ENCODE measurements at regions not wholly inside any gene's neighbourhood (a gene's known extent, or its start where the extent isn't known, plus 50 kb on each side); places are given as distances from the start of the nearest gene placed in this dataset.

DNA sequence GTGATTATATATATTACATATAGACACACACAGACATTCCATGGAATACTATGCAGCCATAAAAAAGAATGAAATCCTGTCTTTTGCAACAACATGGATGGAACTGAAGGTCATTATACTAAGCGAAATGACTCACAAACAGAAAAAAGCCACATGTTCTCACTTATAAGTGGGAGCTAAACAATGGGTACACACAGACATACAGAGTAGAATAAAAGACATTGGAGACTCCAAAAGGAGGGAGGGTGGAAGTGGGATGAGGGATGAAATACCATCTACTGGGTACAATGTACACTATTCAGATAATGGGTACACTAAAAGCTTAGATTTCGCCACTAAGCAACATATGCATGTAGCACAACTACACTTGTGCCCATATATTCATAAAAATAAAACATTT lies 170.0 kb upstream of the RGMB start:
- no peaks in the 10 kb centered on the region for H3K27me3 ChIP-seq (ENCODE audit: control insufficient read depth in 4 of 4, insufficient read depth in 4 of 4, low read length in 3 of 4)
- 95% methylated on average over 2 of the region's 2 CpGs for WGBS
- peaks cover 0 to 3% (median 0%) of the 10 kb centered on the region in 4 donors for H3K9me3 ChIP-seq (ENCODE audit: control insufficient read depth in 4 of 4, low read length in 3 of 4)
- no peak overlapping the region for H3K4me3 ChIP-seq (ENCODE audit: low read depth in 1 of 3, low read length in 3 of 3)
- H3K9ac ChIP-seq (ENCODE audit: low read depth in 1 of 2, low read length in 2 of 2): no peak overlapping the region
- DNase-seq (ENCODE audit: low spot score): no peak
- H3K36me3 ChIP-seq (ENCODE audit: control insufficient read depth in 4 of 4, insufficient read depth in 3 of 4, low read depth in 1 of 4, low read length in 3 of 4): no peaks in the 10 kb centered on the region
- no peak overlapping the region for H3K27ac ChIP-seq (ENCODE audit: low read depth in 1 of 2, low read length in 2 of 2)
- TF ChIP-seq, protein P1, sequence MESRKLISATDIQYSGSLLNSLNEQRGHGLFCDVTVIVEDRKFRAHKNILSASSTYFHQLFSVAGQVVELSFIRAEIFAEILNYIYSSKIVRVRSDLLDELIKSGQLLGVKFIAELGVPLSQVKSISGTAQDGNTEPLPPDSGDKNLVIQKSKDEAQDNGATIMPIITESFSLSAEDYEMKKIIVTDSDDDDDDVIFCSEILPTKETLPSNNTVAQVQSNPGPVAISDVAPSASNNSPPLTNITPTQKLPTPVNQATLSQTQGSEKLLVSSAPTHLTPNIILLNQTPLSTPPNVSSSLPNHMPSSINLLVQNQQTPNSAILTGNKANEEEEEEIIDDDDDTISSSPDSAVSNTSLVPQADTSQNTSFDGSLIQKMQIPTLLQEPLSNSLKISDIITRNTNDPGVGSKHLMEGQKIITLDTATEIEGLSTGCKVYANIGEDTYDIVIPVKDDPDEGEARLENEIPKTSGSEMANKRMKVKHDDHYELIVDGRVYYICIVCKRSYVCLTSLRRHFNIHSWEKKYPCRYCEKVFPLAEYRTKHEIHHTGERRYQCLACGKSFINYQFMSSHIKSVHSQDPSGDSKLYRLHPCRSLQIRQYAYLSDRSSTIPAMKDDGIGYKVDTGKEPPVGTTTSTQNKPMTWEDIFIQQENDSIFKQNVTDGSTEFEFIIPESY (IDR thresholded peaks at IDR 0.05): no peak
- TF ChIP-seq RXRA (IDR thresholded peaks at IDR 0.05): no peak
- TF ChIP-seq JUND (IDR thresholded peaks at IDR 0.05): no peak
- no peak for TF ChIP-seq SP1 (IDR thresholded peaks at IDR 0.05)
- TF ChIP-seq RAD21 (IDR thresholded peaks at IDR 0.05): no peak
- TF ChIP-seq EGR1 (IDR thresholded peaks at IDR 0.05; ENCODE audit: low read depth in 2 of 2): no peak
- no peak for TF ChIP-seq FOXA1 (IDR thresholded peaks at IDR 0.05)
- TF ChIP-seq, protein P2, sequence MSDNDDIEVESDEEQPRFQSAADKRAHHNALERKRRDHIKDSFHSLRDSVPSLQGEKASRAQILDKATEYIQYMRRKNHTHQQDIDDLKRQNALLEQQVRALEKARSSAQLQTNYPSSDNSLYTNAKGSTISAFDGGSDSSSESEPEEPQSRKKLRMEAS (IDR thresholded peaks at IDR 0.05): no peak
- TF ChIP-seq NR2F2 (IDR thresholded peaks at IDR 0.05): no peak
- TF ChIP-seq YY1 (IDR thresholded peaks at IDR 0.05): no peak
- no peak for TF ChIP-seq FOXA2 (IDR thresholded peaks at IDR 0.05)
- no peak for TF ChIP-seq ATF3 (IDR thresholded peaks at IDR 0.05)
- no peak for TF ChIP-seq HNF4A (conservative IDR thresholded peaks at IDR 0.05)
- no peaks in the 10 kb centered on the region for H3K4me1 ChIP-seq (ENCODE audit: control insufficient read depth in 4 of 4, insufficient read depth in 4 of 4, low read length in 3 of 4)

- Histone ChIP-seq H3K4me1 (ENCODE audit: control insufficient read depth in 4 of 4, insufficient read depth in 4 of 4, low read length in 3 of 4) (no peaks in the 10 kb centered on the region), H3K9ac (ENCODE audit: low read depth in 1 of 2, low read length in 2 of 2) (no peak overlapping the region), H3K27ac (ENCODE audit: low read depth in 1 of 2, low read length in 2 of 2) (no peak overlapping the region), H3K27me3 (ENCODE audit: control insufficient read depth in 4 of 4, insufficient read depth in 4 of 4, low read length in 3 of 4) (no peaks in the 10 kb centered on the region), H3K36me3 (ENCODE audit: control insufficient read depth in 4 of 4, insufficient read depth in 3 of 4, low read depth in 1 of 4, low read length in 3 of 4) (no peaks in the 10 kb centered on the region), H3K4me3 (ENCODE audit: low read depth in 1 of 3, low read length in 3 of 3) (no peak overlapping the region), H3K9me3 (ENCODE audit: control insufficient read depth in 4 of 4, low read length in 3 of 4) (peaks cover 0 to 3% (median 0%) of the 10 kb centered on the region in 4 donors)
- no peak for DNase-seq (ENCODE audit: low spot score)
- TF ChIP-seq ATF3 (IDR thresholded peaks at IDR 0.05) (no peak), HNF4G (IDR thresholded peaks at IDR 0.05) (no peak), NR2F2 (IDR thresholded peaks at IDR 0.05) (no peak), FOXA2 (IDR thresholded peaks at IDR 0.05) (no peak), RXRA (IDR thresholded peaks at IDR 0.05) (no peak)
- TF ChIP-seq, protein P2 (IDR thresholded peaks at IDR 0.05): no peak
- TF ChIP-seq, protein P3, sequence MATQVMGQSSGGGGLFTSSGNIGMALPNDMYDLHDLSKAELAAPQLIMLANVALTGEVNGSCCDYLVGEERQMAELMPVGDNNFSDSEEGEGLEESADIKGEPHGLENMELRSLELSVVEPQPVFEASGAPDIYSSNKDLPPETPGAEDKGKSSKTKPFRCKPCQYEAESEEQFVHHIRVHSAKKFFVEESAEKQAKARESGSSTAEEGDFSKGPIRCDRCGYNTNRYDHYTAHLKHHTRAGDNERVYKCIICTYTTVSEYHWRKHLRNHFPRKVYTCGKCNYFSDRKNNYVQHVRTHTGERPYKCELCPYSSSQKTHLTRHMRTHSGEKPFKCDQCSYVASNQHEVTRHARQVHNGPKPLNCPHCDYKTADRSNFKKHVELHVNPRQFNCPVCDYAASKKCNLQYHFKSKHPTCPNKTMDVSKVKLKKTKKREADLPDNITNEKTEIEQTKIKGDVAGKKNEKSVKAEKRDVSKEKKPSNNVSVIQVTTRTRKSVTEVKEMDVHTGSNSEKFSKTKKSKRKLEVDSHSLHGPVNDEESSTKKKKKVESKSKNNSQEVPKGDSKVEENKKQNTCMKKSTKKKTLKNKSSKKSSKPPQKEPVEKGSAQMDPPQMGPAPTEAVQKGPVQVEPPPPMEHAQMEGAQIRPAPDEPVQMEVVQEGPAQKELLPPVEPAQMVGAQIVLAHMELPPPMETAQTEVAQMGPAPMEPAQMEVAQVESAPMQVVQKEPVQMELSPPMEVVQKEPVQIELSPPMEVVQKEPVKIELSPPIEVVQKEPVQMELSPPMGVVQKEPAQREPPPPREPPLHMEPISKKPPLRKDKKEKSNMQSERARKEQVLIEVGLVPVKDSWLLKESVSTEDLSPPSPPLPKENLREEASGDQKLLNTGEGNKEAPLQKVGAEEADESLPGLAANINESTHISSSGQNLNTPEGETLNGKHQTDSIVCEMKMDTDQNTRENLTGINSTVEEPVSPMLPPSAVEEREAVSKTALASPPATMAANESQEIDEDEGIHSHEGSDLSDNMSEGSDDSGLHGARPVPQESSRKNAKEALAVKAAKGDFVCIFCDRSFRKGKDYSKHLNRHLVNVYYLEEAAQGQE (IDR thresholded peaks at IDR 0.05): no peak
- TF ChIP-seq, protein P4, sequence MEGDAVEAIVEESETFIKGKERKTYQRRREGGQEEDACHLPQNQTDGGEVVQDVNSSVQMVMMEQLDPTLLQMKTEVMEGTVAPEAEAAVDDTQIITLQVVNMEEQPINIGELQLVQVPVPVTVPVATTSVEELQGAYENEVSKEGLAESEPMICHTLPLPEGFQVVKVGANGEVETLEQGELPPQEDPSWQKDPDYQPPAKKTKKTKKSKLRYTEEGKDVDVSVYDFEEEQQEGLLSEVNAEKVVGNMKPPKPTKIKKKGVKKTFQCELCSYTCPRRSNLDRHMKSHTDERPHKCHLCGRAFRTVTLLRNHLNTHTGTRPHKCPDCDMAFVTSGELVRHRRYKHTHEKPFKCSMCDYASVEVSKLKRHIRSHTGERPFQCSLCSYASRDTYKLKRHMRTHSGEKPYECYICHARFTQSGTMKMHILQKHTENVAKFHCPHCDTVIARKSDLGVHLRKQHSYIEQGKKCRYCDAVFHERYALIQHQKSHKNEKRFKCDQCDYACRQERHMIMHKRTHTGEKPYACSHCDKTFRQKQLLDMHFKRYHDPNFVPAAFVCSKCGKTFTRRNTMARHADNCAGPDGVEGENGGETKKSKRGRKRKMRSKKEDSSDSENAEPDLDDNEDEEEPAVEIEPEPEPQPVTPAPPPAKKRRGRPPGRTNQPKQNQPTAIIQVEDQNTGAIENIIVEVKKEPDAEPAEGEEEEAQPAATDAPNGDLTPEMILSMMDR (IDR thresholded peaks at IDR 0.05; ENCODE audit: low read depth, low read length, missing input control): no peak
- WGBS: 47% methylated on average over 1 of the region's 1 CpG
Measured at GRCh38 chr5:98604301-98604700, 169.2 kb upstream of the RGMB start.

All from liver (tissue), 8 donors.